ENCODE measurements at regions not wholly inside any gene's neighbourhood (a gene's known extent, or its start where the extent isn't known, plus 50 kb on each side); places are given as distances from the start of the nearest gene placed in this dataset.

- no peak for DNase-seq (ENCODE audit: low read depth in 2 of 2)
Measured at GRCh38 chr5:2297991-2298390, 415.3 kb upstream of the IRX4 start.

GRCh38 chr5:2295476-2295875 lies 412.8 kb upstream of the IRX4 start:
- no peak for DNase-seq (ENCODE audit: low read depth in 2 of 2)

- no peak for DNase-seq (ENCODE audit: low read depth in 2 of 2)
Measured at GRCh38 chr5:2293906-2294305, 411.2 kb upstream of the IRX4 start.

- DNase-seq (ENCODE audit: low read depth in 2 of 2): no peak
Measured at GRCh38 chr5:2291146-2291840, 408.6 kb upstream of the IRX4 start.

- DNase-seq (ENCODE audit: low read depth in 2 of 2): no peak
Measured at GRCh38 chr5:2289380-2289779, 406.7 kb upstream of the IRX4 start.

GRCh38 chr5:2288968-2289367 lies 406.2 kb upstream of the IRX4 start:
- DNase-seq (ENCODE audit: low read depth in 2 of 2): no peak

- no peak for DNase-seq (ENCODE audit: low read depth in 2 of 2)
Measured at GRCh38 chr5:2288466-2288865, 405.7 kb upstream of the IRX4 start.

- no peak for DNase-seq (ENCODE audit: low read depth in 2 of 2)
Measured at GRCh38 chr5:2286250-2286649, 403.5 kb upstream of the IRX4 start.

- DNase-seq (ENCODE audit: low read depth in 2 of 2): no peak
Measured at GRCh38 chr5:2284678-2285077, 402.0 kb upstream of the IRX4 start.

- no peak for DNase-seq (ENCODE audit: low read depth in 2 of 2)
Measured at GRCh38 chr5:2283481-2284045, 400.8 kb upstream of the IRX4 start.

- no peak for DNase-seq (ENCODE audit: low read depth in 2 of 2)
Measured at GRCh38 chr5:2282893-2283292, 400.2 kb upstream of the IRX4 start.

- no peak for DNase-seq (ENCODE audit: low read depth in 2 of 2)
Measured at GRCh38 chr5:2282034-2282690, 399.4 kb upstream of the IRX4 start.

GRCh38 chr5:2281446-2281845 lies 398.7 kb upstream of the IRX4 start:
- no peak for DNase-seq (ENCODE audit: low read depth in 2 of 2)

GRCh38 chr5:2280318-2280717 lies 397.6 kb upstream of the IRX4 start:
- no peak for DNase-seq (ENCODE audit: low read depth in 2 of 2)

- no peak for DNase-seq (ENCODE audit: low read depth in 2 of 2)
Measured at GRCh38 chr5:2278825-2279456, 396.2 kb upstream of the IRX4 start.

GRCh38 chr5:2277886-2278285 lies 395.2 kb upstream of the IRX4 start:
- DNase-seq (ENCODE audit: low read depth in 2 of 2): no peak

GRCh38 chr5:2276101-2276500 lies 393.4 kb upstream of the IRX4 start:
- DNase-seq (ENCODE audit: low read depth in 2 of 2): no peak

GRCh38 chr5:2272755-2273154 lies 390.0 kb upstream of the IRX4 start:
- no peak for DNase-seq (ENCODE audit: low read depth in 2 of 2)

- no peak for DNase-seq (ENCODE audit: low read depth in 2 of 2)
Measured at GRCh38 chr5:2272039-2272438, 389.3 kb upstream of the IRX4 start.

- DNase-seq (ENCODE audit: low read depth in 2 of 2): no peak
Measured at GRCh38 chr5:2271316-2271715, 388.6 kb upstream of the IRX4 start.

- DNase-seq (ENCODE audit: low read depth in 2 of 2): no peak
Measured at GRCh38 chr5:2270467-2270866, 387.7 kb upstream of the IRX4 start.

- no peak for DNase-seq (ENCODE audit: low read depth in 2 of 2)
Measured at GRCh38 chr5:2269656-2270055, 386.9 kb upstream of the IRX4 start.

- DNase-seq (ENCODE audit: low read depth in 2 of 2): no peak
Measured at GRCh38 chr5:2267991-2268390, 385.3 kb upstream of the IRX4 start.
